GM12864 (cell line): ENCODE measurements at regions not wholly inside any gene's neighbourhood (a gene's known extent, or its start where the extent isn't known, plus 50 kb on each side); places are given as distances from the start of the nearest gene placed in this dataset.

ENCODE experiments used
- DNase-seq: peaks from one replicate; pipeline ENCODE4 v3.0.0-alpha.2; 2011; ENCODE audit warnings: low read depth
- H3K4me3 ChIP-seq: 2 replicates; pipeline ENCODE4 v1.5.1; 2011; ENCODE audit warnings: mild to moderate bottlenecking, low read depth, low read length, control low read depth
- TF ChIP-seq, protein P1 (sequence below): IDR thresholded peaks from 2 replicates; pipeline ENCODE4 v1.5.1; 2011; ENCODE audit warnings: low read depth, mild to moderate bottlenecking, moderate library complexity, low read length, control low read depth, inconsistent platforms; ENCODE audit errors: missing control alignments

DNA sequence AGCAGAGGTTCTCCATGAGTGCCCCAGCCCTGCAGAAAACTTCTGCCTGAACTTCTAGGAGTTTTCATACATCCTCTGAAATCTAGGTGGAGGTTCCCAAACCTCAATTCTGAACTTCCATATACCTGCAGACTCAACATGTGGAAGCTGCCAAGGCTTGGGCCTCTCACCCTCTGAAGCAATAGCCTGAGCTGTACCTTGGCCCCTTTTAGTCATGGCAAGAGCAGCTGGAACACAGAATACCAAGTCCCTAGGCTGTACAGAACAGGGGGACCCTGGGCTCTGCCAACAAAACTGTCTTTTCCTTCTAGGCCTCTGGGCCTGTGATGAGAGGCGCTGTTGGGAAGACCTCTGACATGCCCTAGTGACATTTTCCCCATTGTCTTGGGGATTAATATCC, 494.3 kb upstream of the FOXG1 start:
- TF ChIP-seq, protein P1, sequence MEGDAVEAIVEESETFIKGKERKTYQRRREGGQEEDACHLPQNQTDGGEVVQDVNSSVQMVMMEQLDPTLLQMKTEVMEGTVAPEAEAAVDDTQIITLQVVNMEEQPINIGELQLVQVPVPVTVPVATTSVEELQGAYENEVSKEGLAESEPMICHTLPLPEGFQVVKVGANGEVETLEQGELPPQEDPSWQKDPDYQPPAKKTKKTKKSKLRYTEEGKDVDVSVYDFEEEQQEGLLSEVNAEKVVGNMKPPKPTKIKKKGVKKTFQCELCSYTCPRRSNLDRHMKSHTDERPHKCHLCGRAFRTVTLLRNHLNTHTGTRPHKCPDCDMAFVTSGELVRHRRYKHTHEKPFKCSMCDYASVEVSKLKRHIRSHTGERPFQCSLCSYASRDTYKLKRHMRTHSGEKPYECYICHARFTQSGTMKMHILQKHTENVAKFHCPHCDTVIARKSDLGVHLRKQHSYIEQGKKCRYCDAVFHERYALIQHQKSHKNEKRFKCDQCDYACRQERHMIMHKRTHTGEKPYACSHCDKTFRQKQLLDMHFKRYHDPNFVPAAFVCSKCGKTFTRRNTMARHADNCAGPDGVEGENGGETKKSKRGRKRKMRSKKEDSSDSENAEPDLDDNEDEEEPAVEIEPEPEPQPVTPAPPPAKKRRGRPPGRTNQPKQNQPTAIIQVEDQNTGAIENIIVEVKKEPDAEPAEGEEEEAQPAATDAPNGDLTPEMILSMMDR: no peak
- DNase-seq: no peak
- no peak overlapping the region for H3K4me3 ChIP-seq

DNA sequence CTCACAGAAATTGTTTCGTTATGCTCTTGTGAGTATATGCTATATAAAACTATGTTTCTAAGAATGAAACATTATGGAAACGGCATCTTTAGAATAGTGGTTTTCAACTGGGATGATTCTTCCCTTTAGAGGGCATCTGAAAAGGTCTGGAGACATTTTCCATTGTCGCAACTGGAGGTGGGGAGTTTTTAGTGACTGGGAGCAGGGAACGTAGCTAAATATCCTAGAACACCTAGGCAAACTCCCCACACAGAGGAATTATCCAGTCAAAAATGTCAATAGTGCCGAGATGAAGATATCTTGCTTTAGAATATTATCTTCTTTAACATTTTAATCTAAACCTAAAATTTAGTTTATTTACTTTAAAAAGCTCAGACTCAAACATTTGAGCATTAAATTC, 486.1 kb upstream of the FOXG1 start:
- no peak overlapping the region for H3K4me3 ChIP-seq
- no peak for DNase-seq
- TF ChIP-seq, protein P1: no peak

DNA sequence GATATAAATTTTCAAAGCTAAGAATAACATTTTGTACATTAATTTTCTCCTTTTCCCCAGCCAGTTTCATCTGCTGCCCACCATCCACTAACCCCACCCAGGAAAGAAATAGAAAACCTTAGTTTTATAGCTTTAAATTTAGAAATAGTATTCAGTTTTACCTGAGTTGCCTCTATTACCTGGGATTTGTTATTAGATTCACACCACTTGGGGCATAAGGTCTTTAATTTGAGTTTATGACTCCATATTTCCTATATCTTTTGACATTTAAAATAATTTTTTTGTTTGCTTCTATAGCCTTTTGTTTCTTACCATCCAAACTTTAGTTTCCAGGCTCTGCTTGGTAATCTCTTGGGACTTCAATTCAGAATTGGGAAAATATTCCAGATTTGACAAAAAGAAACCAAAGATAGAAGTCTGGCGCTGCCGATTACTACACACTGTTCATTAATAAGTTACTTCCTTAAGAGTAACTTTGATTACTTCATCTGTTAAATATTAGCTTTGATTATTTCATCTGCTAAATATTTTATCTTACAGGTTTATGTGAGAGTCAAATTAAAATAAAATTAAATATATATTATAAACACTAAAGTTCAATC, 485.5 kb upstream of the FOXG1 start:
- H3K4me3 ChIP-seq: no peak overlapping the region
- DNase-seq: no peak
- TF ChIP-seq, protein P1: no peak

DNA sequence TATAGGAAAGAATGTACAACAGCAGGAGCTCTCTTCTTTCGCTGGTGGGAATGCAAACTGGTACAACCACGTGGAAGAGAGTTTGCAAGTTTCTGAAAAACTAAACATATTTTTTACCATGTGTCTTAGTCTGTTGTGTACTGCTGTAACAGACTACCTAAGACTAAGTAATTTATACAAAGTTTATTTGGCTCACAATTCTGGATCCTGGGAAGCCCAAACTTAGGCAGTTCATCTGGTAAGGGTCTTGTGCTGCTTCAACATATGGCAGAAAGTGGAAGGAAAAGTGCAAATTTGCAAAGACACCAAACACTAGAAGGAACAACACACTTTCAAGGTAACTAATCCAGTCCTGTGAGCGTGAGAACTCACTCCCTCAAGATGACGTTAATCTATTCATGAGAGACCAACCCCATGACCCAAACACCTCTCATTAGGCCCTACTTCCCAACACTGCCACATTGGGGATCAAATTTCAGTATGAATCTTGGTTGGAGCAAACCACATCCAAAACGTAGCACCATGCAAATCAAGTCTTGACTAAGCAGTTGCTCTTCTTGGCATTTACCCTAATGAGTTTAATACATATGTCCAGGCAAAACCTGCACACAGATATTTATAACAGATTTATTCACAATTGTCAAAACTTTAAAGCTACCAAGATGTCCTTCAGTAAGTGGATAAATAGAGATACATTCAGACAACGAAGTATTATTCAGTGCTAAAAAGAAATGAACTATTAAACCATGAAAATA, 481.9 kb upstream of the FOXG1 start:
- TF ChIP-seq, protein P1: no peak
- DNase-seq: no peak

DNA sequence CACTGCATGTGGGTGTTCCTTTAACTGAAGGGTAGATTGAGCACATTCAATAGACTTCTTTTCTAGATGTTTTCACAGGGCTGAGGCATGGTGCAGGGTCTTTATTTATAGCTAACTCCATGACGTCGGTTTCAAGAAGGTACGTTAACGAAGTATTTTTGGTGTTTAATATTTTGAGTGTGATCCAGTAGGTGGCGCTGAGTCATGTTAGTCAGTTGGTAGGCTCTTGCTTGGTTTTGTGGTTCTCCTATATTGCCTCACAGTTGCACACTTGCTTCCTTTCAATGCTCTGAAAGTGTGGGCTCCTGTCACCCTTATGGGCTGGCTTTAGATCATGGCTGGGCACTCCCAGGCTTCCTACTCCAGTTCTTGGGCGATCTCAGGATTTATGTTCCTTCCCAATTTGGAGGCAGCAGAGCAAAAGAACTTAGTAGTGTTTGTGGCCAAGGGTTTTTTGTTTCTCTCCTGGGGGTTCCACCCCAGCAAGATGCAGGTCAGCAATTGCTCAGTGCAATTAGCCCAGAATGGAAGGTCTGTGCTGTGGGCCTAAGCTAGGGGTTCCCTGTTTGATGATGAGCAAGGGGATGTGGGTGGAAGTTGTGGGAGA, 471.6 kb upstream of the FOXG1 start:
- TF ChIP-seq, protein P1: no peak
- no peak for DNase-seq

More for the DNA sequence above, 481.9 kb upstream of the FOXG1 start:
- no peak overlapping the region for H3K4me3 ChIP-seq

DNA sequence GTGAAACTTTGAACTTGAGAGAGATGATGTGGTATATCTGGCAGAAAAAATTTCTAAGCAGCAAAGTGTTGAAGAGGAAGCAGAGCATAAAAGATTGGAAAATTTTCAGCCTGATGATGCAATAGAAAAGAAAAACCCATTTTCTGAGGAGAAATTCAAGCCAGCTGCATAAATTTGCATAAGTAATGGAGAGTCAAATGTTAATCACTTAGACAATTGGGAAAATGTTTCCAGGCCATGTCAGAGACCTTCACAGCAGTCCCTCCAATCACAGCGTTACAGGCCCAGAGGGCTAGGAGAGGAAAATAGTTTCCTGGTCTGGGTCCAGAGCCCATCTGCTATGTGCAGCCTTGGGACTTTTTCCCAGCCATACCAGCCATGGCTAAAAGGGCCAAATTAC, 469.0 kb upstream of the FOXG1 start:
- H3K4me3 ChIP-seq: no peak overlapping the region
- DNase-seq: no peak
- TF ChIP-seq, protein P1: no peak

More for the DNA sequence above, 471.6 kb upstream of the FOXG1 start:
- H3K4me3 ChIP-seq: no peak overlapping the region
